ENCODE measurements at regions not wholly inside any gene's neighbourhood (a gene's known extent, or its start where the extent isn't known, plus 50 kb on each side); places are given as distances from the start of the nearest gene placed in this dataset.

GRCh38 chr13:30061217-30061616 lies 210.8 kb upstream of the UBL3 start:
- TF ChIP-seq CTCF (IDR thresholded peaks at IDR 0.05; ENCODE audit: low read depth, low read length): no peak
- TF ChIP-seq EZH2phosphoT487 (IDR thresholded peaks at IDR 0.05; ENCODE audit: low read depth): no peak
